PC-3 (cell line): ENCODE measurements at regions not wholly inside any gene's neighbourhood (a gene's known extent, or its start where the extent isn't known, plus 50 kb on each side); places are given as distances from the start of the nearest gene placed in this dataset.

Source experiments
- CTCF ChIP-seq: fragments of 300-600 bp; sonication (generic); conservative IDR thresholded peaks from 2 replicates; pipeline ENCODE4 v1.5.1; 2017; ENCODE audit warnings: antibody characterized with exemption, low read depth, mild to moderate bottlenecking, low read length
- EZH2 ChIP-seq: fragments of 300-600 bp; sonication (generic); IDR thresholded peaks from one replicate; pipeline ENCODE4 v1.6.1; 2017; ENCODE audit warnings: antibody characterized with exemption, mild to moderate bottlenecking, low read length; ENCODE audit not compliant: unreplicated experiment
- EZH2phosphoT487 ChIP-seq: fragments of 300-600 bp; sonication (generic); IDR thresholded peaks from 2 replicates; pipeline ENCODE4 v1.6.1; 2018; ENCODE audit warnings: mild to moderate bottlenecking, antibody characterized with exemption, low read length, borderline replicate concordance

GRCh38 chr6:81640891-81641290 lies 111.6 kb downstream of the TENT5A start:
- no peak for TF ChIP-seq CTCF
- TF ChIP-seq EZH2phosphoT487 = no peak
- no peak for TF ChIP-seq EZH2
